ENCODE measurements at regions not wholly inside any gene's neighbourhood (a gene's known extent, or its start where the extent isn't known, plus 50 kb on each side); places are given as distances from the start of the nearest gene placed in this dataset.

DNA sequence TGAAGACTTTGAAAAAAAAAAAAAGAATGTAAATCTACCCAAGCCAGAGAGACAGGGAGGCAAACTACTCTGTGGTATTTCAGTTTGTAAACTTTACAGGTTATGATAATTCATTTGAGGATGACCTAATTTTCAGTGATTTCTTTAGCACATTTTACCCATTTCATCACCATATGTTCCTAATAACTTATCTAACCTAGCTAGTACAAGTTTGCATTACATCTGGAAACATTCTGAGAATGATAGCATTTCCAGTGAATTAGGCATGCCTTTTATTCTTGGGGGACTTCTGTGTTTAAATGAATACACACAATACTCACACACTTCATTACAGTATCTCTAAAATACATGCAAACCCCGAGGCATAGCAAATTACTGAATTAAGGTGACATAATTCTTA lies 1055.5 kb downstream of the PCDH18 start:
- H3K36me3 ChIP-seq (ENCODE audit: control insufficient read depth, insufficient read depth, low read length) = no peaks in the 10 kb centered on the region
- DNase-seq (ENCODE audit: low read depth) = no peak
- H3K27me3 ChIP-seq (ENCODE audit: control insufficient read depth, insufficient read depth, low read length) = no peaks in the 10 kb centered on the region
- TF ChIP-seq, protein P1, sequence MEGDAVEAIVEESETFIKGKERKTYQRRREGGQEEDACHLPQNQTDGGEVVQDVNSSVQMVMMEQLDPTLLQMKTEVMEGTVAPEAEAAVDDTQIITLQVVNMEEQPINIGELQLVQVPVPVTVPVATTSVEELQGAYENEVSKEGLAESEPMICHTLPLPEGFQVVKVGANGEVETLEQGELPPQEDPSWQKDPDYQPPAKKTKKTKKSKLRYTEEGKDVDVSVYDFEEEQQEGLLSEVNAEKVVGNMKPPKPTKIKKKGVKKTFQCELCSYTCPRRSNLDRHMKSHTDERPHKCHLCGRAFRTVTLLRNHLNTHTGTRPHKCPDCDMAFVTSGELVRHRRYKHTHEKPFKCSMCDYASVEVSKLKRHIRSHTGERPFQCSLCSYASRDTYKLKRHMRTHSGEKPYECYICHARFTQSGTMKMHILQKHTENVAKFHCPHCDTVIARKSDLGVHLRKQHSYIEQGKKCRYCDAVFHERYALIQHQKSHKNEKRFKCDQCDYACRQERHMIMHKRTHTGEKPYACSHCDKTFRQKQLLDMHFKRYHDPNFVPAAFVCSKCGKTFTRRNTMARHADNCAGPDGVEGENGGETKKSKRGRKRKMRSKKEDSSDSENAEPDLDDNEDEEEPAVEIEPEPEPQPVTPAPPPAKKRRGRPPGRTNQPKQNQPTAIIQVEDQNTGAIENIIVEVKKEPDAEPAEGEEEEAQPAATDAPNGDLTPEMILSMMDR (IDR thresholded peaks at IDR 0.05; ENCODE audit: insufficient read depth, low read length, severe bottlenecking) = no peak
- FAIRE-seq = no peak
- H3K4me3 ChIP-seq (ENCODE audit: low read depth, low read length) = no peak overlapping the region

DNA sequence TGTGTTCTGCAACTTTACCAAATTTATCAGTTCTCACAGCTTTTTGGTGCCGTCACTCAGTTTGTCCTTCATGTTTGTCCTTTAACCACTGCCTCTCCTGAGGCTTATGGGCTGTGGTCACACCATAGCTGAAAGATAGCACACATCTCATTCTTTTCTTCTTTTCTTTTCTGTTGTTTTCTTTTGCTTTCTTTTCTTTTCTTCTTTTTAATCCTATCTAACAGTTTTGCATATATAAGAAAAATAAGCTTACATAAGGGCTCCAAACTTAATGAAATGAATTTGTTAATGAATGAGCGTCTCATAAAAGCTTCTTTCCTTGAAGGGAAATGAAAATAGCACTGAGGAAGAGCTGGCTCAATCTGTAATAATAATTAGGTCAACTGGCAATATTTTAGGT lies 1061.2 kb downstream of the PCDH18 start:
- TF ChIP-seq, protein P1 (IDR thresholded peaks at IDR 0.05; ENCODE audit: insufficient read depth, low read length, severe bottlenecking) = no peak
- FAIRE-seq (no peak), DNase-seq (ENCODE audit: low read depth) (no peak)
- Histone ChIP-seq H3K4me3 (ENCODE audit: low read depth, low read length) (no peak overlapping the region), H3K36me3 (ENCODE audit: control insufficient read depth, insufficient read depth, low read length) (no peaks in the 10 kb centered on the region), H3K27me3 (ENCODE audit: control insufficient read depth, insufficient read depth, low read length) (no peaks in the 10 kb centered on the region)

DNA sequence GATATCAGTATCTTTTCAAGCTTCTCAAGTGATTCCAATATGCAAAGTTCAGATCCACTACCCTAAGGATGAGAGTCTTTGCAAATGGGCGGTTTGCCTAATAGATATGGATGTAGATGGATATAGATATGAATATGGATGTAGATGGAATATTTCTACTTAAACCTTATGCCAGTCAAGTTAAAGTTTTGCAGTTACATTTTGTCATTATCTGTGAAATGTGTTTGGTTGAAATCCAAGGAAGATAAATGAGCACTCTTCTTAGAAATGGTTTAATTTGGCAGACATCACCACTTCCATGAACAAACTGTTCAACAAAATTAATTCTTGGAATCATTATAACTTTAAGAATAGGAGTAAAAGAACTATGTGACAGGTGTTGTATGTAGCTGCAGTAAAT lies 1066.6 kb downstream of the PCDH18 start:
- Histone ChIP-seq H3K27me3 (ENCODE audit: control insufficient read depth, insufficient read depth, low read length) (no peaks in the 10 kb centered on the region), H3K4me3 (ENCODE audit: low read depth, low read length) (no peak overlapping the region), H3K36me3 (ENCODE audit: control insufficient read depth, insufficient read depth, low read length) (no peaks in the 10 kb centered on the region)
- TF ChIP-seq, protein P1 (IDR thresholded peaks at IDR 0.05; ENCODE audit: insufficient read depth, low read length, severe bottlenecking) = no peak
- DNase-seq (ENCODE audit: low read depth) (no peak), FAIRE-seq (no peak)

DNA sequence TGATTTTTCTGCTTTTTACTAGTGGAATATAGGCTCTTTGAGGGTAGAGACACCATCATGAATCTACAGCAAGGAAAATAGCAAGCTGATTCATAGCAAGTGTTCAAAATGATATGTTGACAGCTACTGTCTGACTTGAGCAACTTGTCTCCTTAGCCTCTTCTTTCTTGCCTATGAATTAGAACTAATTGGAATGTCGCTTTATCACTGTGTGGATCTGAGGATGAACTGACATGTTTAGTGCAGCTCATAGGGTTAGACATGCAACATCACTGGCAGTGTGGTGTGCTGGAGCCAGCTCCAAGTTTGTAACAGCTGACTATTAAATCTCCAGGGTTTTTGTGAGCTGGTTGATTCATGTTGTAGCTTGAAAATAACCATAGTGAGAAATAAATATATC lies 1068.4 kb downstream of the PCDH18 start:
- DNase-seq (ENCODE audit: low read depth) (no peak), FAIRE-seq (no peak)
- Histone ChIP-seq H3K4me3 (ENCODE audit: low read depth, low read length) (no peak overlapping the region), H3K36me3 (ENCODE audit: control insufficient read depth, insufficient read depth, low read length) (no peaks in the 10 kb centered on the region), H3K27me3 (ENCODE audit: control insufficient read depth, insufficient read depth, low read length) (no peaks in the 10 kb centered on the region)
- TF ChIP-seq, protein P1 (IDR thresholded peaks at IDR 0.05; ENCODE audit: insufficient read depth, low read length, severe bottlenecking) = no peak

DNA sequence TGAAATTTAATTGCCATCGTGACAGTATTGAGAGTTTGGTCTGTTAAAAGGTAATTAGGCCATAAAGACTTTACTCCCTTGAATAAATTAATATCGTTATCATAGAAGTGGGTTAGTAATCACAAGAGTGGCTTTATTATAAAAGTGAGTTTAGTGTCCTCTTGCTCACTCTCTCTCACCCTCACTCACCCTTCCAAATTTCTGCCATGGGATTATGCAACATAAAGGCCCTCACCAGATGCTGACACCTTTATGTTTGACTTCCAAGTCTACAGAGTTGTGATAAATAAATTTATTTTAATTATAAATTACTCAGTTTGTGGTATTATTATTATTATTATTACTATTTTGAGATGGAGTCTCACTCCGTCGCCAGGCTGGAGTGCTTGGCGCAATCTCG lies 1070.8 kb downstream of the PCDH18 start:
- DNase-seq (ENCODE audit: low read depth) (no peak), FAIRE-seq (no peak)

DNA sequence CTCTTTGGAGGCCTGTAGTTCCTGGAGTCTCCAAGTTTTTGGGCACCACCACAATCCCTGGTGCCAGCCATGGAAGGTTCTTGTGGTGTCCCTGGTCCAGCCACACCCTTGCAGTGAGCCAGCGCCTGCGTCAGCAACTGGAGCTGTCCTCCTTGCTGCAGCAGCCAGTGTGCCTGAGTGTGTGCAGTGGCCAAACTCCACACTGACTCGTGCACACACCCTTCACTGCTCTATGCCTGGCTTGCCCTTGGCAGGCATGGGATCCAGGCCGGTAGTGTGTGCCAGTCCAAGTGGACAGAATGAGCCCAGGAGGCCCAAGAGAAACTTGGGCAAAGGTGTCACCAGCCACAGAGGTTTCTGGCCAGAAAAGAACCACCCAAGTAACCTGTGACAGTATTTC lies 1074.0 kb downstream of the PCDH18 start:
- H3K4me3 ChIP-seq (ENCODE audit: low read depth, low read length) = no peak overlapping the region
- TF ChIP-seq, protein P1 (IDR thresholded peaks at IDR 0.05; ENCODE audit: insufficient read depth, low read length, severe bottlenecking) = no peak
- H3K27me3 ChIP-seq (ENCODE audit: control insufficient read depth, insufficient read depth, low read length) = no peaks in the 10 kb centered on the region
- FAIRE-seq = no peak
- DNase-seq (ENCODE audit: low read depth) = no peak
- no peaks in the 10 kb centered on the region for H3K36me3 ChIP-seq (ENCODE audit: control insufficient read depth, insufficient read depth, low read length)

More for the DNA sequence above, 1070.8 kb downstream of the PCDH18 start:
- Histone ChIP-seq H3K4me3 (ENCODE audit: low read depth, low read length) (no peak overlapping the region), H3K36me3 (ENCODE audit: control insufficient read depth, insufficient read depth, low read length) (no peaks in the 10 kb centered on the region), H3K27me3 (ENCODE audit: control insufficient read depth, insufficient read depth, low read length) (no peaks in the 10 kb centered on the region)
- TF ChIP-seq, protein P1 (IDR thresholded peaks at IDR 0.05; ENCODE audit: insufficient read depth, low read length, severe bottlenecking) = no peak
